ENCODE measurements at regions not wholly inside any gene's neighbourhood (a gene's known extent, or its start where the extent isn't known, plus 50 kb on each side); places are given as distances from the start of the nearest gene placed in this dataset.

GRCh38 chr3:25113891-25114290 lies 314.2 kb upstream of the RARB start:
- no peak for TF ChIP-seq SIN3A (IDR thresholded peaks at IDR 0.05; ENCODE audit: borderline replicate concordance, insufficient read depth, low read depth, low read length)
- TF ChIP-seq REST (IDR thresholded peaks at IDR 0.05; ENCODE audit: insufficient read depth in 1 of 2, low read depth in 2 of 2, low read length in 1 of 2), result no peak
